ENCODE measurements at regions not wholly inside any gene's neighbourhood (a gene's known extent, or its start where the extent isn't known, plus 50 kb on each side); places are given as distances from the start of the nearest gene placed in this dataset.

DNA sequence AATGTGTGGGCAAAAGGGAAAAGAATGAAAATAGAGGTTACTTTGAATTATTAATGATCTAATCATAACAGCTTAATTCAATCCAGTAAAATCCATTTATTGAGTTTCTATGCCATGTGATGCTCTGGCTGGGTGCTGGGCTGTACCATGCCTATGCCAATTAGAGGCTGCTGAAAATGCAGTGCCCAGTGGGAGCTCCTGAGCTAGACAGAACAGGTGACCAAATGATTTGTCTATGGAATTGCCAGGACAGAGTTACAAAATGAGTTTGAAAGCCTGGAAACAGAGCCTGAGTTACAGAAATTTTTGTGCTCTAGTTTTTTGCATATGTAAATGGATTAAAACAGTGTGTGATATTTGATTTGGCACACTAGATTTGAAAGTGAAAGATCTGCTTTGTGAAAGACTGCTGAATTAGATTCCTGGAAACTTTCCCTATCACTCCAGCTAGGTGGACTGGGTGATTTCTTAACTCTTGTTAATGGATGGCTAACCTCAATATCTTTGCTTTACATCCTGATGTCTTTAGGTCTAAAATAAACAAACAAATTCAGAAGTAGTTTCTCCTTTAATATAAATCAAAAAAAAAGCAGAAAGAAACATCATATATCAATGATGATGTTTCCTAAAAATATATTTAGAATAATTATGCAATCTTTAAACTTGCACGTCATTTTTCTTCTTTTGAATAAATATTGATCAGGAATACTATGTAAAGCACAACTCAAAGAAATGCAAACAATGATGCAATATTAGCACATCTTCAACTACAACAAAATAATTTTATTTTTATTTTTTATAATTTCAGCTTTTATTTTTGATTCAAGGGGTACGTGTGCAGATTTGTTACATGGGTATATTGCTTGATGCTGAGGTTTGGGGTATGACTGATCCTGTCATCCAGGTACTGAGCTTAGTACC lies 194.8 kb upstream of the FBXL7 start (continued):
- TF ChIP-seq CBX8 (IDR thresholded peaks at IDR 0.05; ENCODE audit: borderline replicate concordance, low read depth, low read length) = no peak

Measured in H1 (cell line).